AG04449 (cell line): ENCODE measurements at regions not wholly inside any gene's neighbourhood (a gene's known extent, or its start where the extent isn't known, plus 50 kb on each side); places are given as distances from the start of the nearest gene placed in this dataset.
"Not testable (repeated sequence)": the region's sequence is repeated elsewhere in the genome, so short reads cannot be mapped to it uniquely, and the experiment has no call there.

Experiments
- CTCF ChIA-PET: fragments of 350-600 bp; formaldehyde crosslinking; extraction: SDS; loops from one replicate; lab custom pipeline; 2021; ENCODE audit warnings: antibody characterized with exemption; lab: Yijun Ruan, JAX
- POLR2A ChIA-PET: fragments of 400-600, 350-600 bp; formaldehyde crosslinking; extraction: SDS; loops from one replicate; lab custom pipeline; 2020; ENCODE audit warnings: antibody characterized with exemption, inconsistent platforms; lab: Yijun Ruan, JAX
- DNase-seq: peaks from one replicate; pipeline ENCODE4 v3.0.0-alpha.2; 2010; ENCODE audit warnings: low read depth, low spot score
- H3K4me3 ChIP-seq: 2 replicates; pipeline ENCODE4 v1.5.1; 2011; ENCODE audit warnings: low read depth, mild to moderate bottlenecking, control low read depth, low read length
- TF ChIP-seq, protein P1 (sequence below): IDR thresholded peaks from one replicate; pipeline ENCODE4 v1.5.1; 2011; ENCODE audit warnings: mild to moderate bottlenecking, moderate library complexity, low read length, control low read depth, inconsistent platforms; ENCODE audit not compliant: insufficient read depth; ENCODE audit errors: missing control alignments

DNA sequence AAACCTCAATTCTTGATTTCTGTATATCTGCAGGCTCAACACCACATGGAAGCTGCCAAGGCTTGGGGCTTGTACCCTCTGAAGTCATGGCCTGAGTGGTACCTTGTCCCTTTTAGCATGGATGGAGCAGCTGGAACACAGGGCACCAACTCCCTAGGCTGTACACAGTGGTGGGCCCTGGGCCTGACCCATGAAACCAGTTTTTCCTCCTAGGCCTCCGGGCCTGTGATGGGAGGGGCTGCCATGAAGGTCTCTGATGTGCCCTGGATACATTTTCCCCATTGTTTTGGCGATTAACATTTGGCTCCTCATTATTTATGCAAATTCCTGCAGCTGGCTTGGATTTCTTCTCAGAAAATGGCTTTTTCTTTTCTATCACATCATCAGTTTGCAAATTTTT lies 131.6 kb downstream of the NDFIP2 start:
- POLR2A ChIA-PET: no interaction called here
- TF ChIP-seq, protein P1, sequence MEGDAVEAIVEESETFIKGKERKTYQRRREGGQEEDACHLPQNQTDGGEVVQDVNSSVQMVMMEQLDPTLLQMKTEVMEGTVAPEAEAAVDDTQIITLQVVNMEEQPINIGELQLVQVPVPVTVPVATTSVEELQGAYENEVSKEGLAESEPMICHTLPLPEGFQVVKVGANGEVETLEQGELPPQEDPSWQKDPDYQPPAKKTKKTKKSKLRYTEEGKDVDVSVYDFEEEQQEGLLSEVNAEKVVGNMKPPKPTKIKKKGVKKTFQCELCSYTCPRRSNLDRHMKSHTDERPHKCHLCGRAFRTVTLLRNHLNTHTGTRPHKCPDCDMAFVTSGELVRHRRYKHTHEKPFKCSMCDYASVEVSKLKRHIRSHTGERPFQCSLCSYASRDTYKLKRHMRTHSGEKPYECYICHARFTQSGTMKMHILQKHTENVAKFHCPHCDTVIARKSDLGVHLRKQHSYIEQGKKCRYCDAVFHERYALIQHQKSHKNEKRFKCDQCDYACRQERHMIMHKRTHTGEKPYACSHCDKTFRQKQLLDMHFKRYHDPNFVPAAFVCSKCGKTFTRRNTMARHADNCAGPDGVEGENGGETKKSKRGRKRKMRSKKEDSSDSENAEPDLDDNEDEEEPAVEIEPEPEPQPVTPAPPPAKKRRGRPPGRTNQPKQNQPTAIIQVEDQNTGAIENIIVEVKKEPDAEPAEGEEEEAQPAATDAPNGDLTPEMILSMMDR: no peak
- no peak overlapping the region for H3K4me3 ChIP-seq
- CTCF ChIA-PET: no interaction called here
- DNase-seq: no peak

DNA sequence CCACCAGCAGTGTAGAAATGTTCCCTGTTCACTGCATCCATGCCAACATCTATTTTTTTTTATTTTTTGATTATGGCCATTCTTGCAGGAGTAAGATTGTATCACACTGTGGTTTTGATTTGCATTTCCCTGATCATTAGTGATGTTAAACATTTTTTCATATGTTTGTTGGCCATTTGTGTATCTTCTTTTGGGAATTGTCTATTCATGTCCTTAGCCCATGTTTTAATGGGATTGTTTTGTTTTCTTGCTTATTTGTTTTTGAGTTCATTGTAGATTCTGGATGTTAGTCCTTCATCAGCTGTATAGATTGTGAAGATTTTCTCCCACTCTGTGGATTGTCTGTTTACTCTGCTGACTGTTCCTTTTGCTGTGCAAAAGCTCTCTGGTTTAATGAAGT lies 126.9 kb downstream of the NDFIP2 start:
- CTCF ChIA-PET, DNase-seq, H3K4me3 ChIP-seq, POLR2A ChIA-PET: not testable (repeated sequence)
